NT2/D1 (cell line): ENCODE measurements at regions not wholly inside any gene's neighbourhood (a gene's known extent, or its start where the extent isn't known, plus 50 kb on each side); places are given as distances from the start of the nearest gene placed in this dataset.
A peak's percentile ranks its signal among the peaks of the same experiment; 100 is the strongest.

ENCODE experiments used
- DNase-seq: peaks from one replicate; pipeline ENCODE4 v3.0.0-alpha.2; 2011; ENCODE audit warnings: low read depth, low spot score
- H3K27me3 ChIP-seq: 2 replicates; pipeline ENCODE4 v1.6.0; 2011; ENCODE audit warnings: mild to moderate bottlenecking; ENCODE audit not compliant: insufficient read length, insufficient read depth
- H3K36me3 ChIP-seq: 2 replicates; pipeline ENCODE4 v1.6.1; 2011; ENCODE audit warnings: mild to moderate bottlenecking, low read length, mixed read lengths; ENCODE audit not compliant: insufficient read depth, insufficient read length
- H3K4me1 ChIP-seq: 2 replicates; pipeline ENCODE4 v1.5.1; 2011; ENCODE audit not compliant: insufficient read depth, insufficient read length
- H3K4me3 ChIP-seq: 2 replicates; pipeline ENCODE4 v1.5.1; 2011; ENCODE audit warnings: low read depth; ENCODE audit not compliant: insufficient read length
- H3K9ac ChIP-seq: 2 replicates; pipeline ENCODE4 v1.6.0; 2011; ENCODE audit warnings: low read depth; ENCODE audit not compliant: insufficient read length
- H3K9me3 ChIP-seq: 2 replicates; pipeline ENCODE4 v1.5.1; 2011; ENCODE audit warnings: mild to moderate bottlenecking, low read length; ENCODE audit not compliant: insufficient read depth
- SUZ12 ChIP-seq: IDR thresholded peaks from 2 replicates; pipeline ENCODE4 v1.6.1; 2011; ENCODE audit not compliant: insufficient read length, insufficient read depth; ENCODE audit errors: extremely low read depth
- YY1 ChIP-seq: IDR thresholded peaks from 2 replicates; pipeline ENCODE4 v1.6.1; 2011; ENCODE audit not compliant: insufficient read length, insufficient read depth
- ZNF274 ChIP-seq: IDR thresholded peaks from 2 replicates; pipeline ENCODE4 v1.6.1; 2011; ENCODE audit warnings: mild to moderate bottlenecking, low read depth, low read length

- DNase-seq: no peak
- no peaks in the 10 kb centered on the region for H3K4me1 ChIP-seq
- no peaks in the 10 kb centered on the region for H3K36me3 ChIP-seq
- no peaks in the 10 kb centered on the region for H3K27me3 ChIP-seq
- TF ChIP-seq ZNF274 (no peak), YY1 (no peak), SUZ12 (no peak)
- H3K9me3 ChIP-seq: peaks cover 5% of the 10 kb centered on the region; the same call in 1 of the 2 replicates
- no peak overlapping the region for H3K9ac ChIP-seq
- no peak overlapping the region for H3K4me3 ChIP-seq
Measured at GRCh38 chr2:42897358-42897757, 105.0 kb upstream of the HAAO start.

GRCh38 chr2:42895791-42896135 lies 103.4 kb upstream of the HAAO start:
- DNase-seq: no peak
- TF ChIP-seq SUZ12: no peak
- TF ChIP-seq ZNF274: no peak
- no peak for TF ChIP-seq YY1
- no peaks in the 10 kb centered on the region for H3K36me3 ChIP-seq
- H3K9ac ChIP-seq: no peak overlapping the region
- no peaks in the 10 kb centered on the region for H3K4me1 ChIP-seq
- no peak overlapping the region for H3K4me3 ChIP-seq
- no peaks in the 10 kb centered on the region for H3K27me3 ChIP-seq
- H3K9me3 ChIP-seq: peaks cover 5% of the 10 kb centered on the region; the same call in 1 of the 2 replicates

- no peak for DNase-seq
- TF ChIP-seq SUZ12: no peak
- no peak for TF ChIP-seq ZNF274
- TF ChIP-seq YY1: no peak
- H3K4me3 ChIP-seq: no peak overlapping the region
Measured at GRCh38 chr2:42895134-42895790, 102.9 kb upstream of the HAAO start.

GRCh38 chr2:42893047-42893758 lies 100.8 kb upstream of the HAAO start:
- no peak for DNase-seq
- peaks cover 18% of the 10 kb centered on the region for H3K9me3 ChIP-seq
- no peak for TF ChIP-seq YY1
- TF ChIP-seq ZNF274: no peak
- TF ChIP-seq SUZ12: no peak
- no peaks in the 10 kb centered on the region for H3K36me3 ChIP-seq
- no peaks in the 10 kb centered on the region for H3K4me1 ChIP-seq
- no peaks in the 10 kb centered on the region for H3K27me3 ChIP-seq
- H3K9ac ChIP-seq: no peak overlapping the region
- H3K4me3 ChIP-seq: no peak overlapping the region

More at GRCh38 chr2:42895134-42895790, 102.9 kb upstream of the HAAO start:
- H3K36me3 ChIP-seq: no peaks in the 10 kb centered on the region
- H3K9ac ChIP-seq: no peak overlapping the region
- peaks cover 7% of the 10 kb centered on the region; the same call in 1 of the 2 replicates for H3K9me3 ChIP-seq
- no peaks in the 10 kb centered on the region for H3K4me1 ChIP-seq
- no peaks in the 10 kb centered on the region for H3K27me3 ChIP-seq

GRCh38 chr2:42890791-42891355 lies 98.5 kb upstream of the HAAO start:
- no peaks in the 10 kb centered on the region for H3K4me1 ChIP-seq
- no peaks in the 10 kb centered on the region for H3K27me3 ChIP-seq
- H3K9me3 ChIP-seq: peaks cover 13% of the 10 kb centered on the region
- H3K36me3 ChIP-seq: no peaks in the 10 kb centered on the region
- H3K9ac ChIP-seq: no peak overlapping the region
- TF ChIP-seq YY1 (no peak), SUZ12 (no peak), ZNF274 (no peak)
- H3K4me3 ChIP-seq: no peak overlapping the region
- DNase-seq: no peak

GRCh38 chr2:42888321-42889245 lies 96.2 kb upstream of the HAAO start:
- H3K27me3 ChIP-seq: no peaks in the 10 kb centered on the region
- peak; percentile 30 for DNase-seq
- no peaks in the 10 kb centered on the region for H3K4me1 ChIP-seq
- peaks cover 13% of the 10 kb centered on the region for H3K9me3 ChIP-seq
- H3K9ac ChIP-seq: no peak overlapping the region
- H3K4me3 ChIP-seq: no peak overlapping the region
- no peaks in the 10 kb centered on the region for H3K36me3 ChIP-seq
- TF ChIP-seq YY1 (no peak), SUZ12 (no peak), ZNF274 (no peak)

GRCh38 chr2:42886921-42887320 lies 94.5 kb upstream of the HAAO start:
- H3K36me3 ChIP-seq: no peaks in the 10 kb centered on the region
- H3K27me3 ChIP-seq: no peaks in the 10 kb centered on the region
- peaks cover 13% of the 10 kb centered on the region for H3K9me3 ChIP-seq
- no peak for DNase-seq
- H3K4me3 ChIP-seq: no peak overlapping the region
- no peaks in the 10 kb centered on the region for H3K4me1 ChIP-seq
- no peak overlapping the region for H3K9ac ChIP-seq
- no peak for TF ChIP-seq YY1
- TF ChIP-seq ZNF274: no peak
- no peak for TF ChIP-seq SUZ12
